ENCODE measurements at regions not wholly inside any gene's neighbourhood (a gene's known extent, or its start where the extent isn't known, plus 50 kb on each side); places are given as distances from the start of the nearest gene placed in this dataset.

GRCh38 chr6:7664003-7664402, 61.9 kb upstream of the BMP6 start:
- Mint-ChIP-seq H3K4me3 (no peak overlapping the region), H3K4me1 (ENCODE audit: low read depth) (no peaks in the 10 kb centered on the region), H3K27me3 (peaks cover 16% of the 10 kb centered on the region), H3K36me3 (no peaks in the 10 kb centered on the region), H3K27ac (no peak overlapping the region), H3K9me3 (no peaks in the 10 kb centered on the region)
- DNase-seq, result no peak
- intact Hi-C loops (cut with micrococcal nuclease), result no loop called here
- POLR2A ChIA-PET, result no interaction called here
- CTCF ChIA-PET, result no interaction called here

- Mint-ChIP-seq H3K4me1 (ENCODE audit: low read depth) (no peaks in the 10 kb centered on the region), H3K9me3 (no peaks in the 10 kb centered on the region), H3K4me3 (no peak overlapping the region), H3K36me3 (no peaks in the 10 kb centered on the region), H3K27me3 (peaks cover 17% of the 10 kb centered on the region), H3K27ac (no peak overlapping the region)
- intact Hi-C loops (cut with micrococcal nuclease), result no loop called here
- ChIA-PET POLR2A (no interaction called here), CTCF (no interaction called here)
- DNase-seq, result no peak
Observed at GRCh38 chr6:7668936-7669335, 57.0 kb upstream of the BMP6 start.

DNA sequence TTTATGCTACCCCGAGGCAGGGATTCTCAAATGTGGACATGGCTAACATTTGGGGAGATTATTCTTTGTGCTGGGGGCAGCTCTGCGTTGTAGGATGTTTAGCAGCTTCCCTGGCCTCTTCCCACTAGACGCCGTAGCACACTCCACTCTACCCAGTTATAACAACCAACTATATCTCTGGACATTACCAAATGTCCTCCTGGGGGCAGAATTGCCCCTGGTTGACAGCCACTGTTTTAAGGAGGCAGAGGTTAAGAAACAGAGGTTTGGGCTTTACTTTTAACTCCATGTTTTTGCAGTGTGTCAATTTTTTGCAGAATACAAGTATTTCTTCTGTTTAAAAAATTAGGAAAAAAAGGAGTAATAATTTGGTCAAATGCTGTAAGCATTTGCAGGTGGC, 56.2 kb upstream of the BMP6 start:
- POLR2A ChIA-PET, result no interaction called here

DNA sequence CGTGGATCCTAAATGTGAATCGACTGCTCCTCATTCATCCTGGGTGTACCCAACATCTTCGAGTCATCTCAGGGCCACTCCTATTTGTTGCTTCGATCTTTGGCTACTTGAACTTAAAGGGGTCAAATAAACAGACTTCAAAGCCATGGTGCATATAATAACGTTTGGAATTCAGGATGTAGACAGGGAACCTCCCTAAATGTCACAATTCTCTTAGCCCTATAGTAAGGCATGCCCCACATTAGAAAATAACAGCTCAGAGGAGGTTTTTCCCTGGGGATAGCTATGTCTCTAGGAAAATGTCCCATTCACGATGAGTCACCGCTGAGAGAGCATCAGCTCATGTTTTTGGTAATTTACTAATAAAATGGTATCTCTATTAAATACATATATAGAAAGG, 54.8 kb upstream of the BMP6 start:
- no peak overlapping the region for H3K27ac Mint-ChIP-seq
- CTCF ChIA-PET, result no interaction called here

More for the DNA sequence above, 56.2 kb upstream of the BMP6 start:
- Mint-ChIP-seq H3K4me3 (no peak overlapping the region), H3K27me3 (peaks cover 17% of the 10 kb centered on the region), H3K27ac (no peak overlapping the region), H3K9me3 (no peaks in the 10 kb centered on the region), H3K4me1 (ENCODE audit: low read depth) (no peaks in the 10 kb centered on the region), H3K36me3 (no peaks in the 10 kb centered on the region)
- intact Hi-C loops (cut with micrococcal nuclease), result no loop called here
- DNase-seq, result no peak
- CTCF ChIA-PET, result no interaction called here

GRCh38 chr6:7671581-7671980, 54.3 kb upstream of the BMP6 start:
- Mint-ChIP-seq H3K27me3 (peaks cover 20% of the 10 kb centered on the region), H3K4me1 (ENCODE audit: low read depth) (no peaks in the 10 kb centered on the region), H3K36me3 (no peaks in the 10 kb centered on the region), H3K9me3 (no peaks in the 10 kb centered on the region), H3K27ac (no peak overlapping the region), H3K4me3 (no peak overlapping the region)
- ChIA-PET POLR2A (no interaction called here), CTCF (no interaction called here)
- no peak for DNase-seq
- intact Hi-C loops (cut with micrococcal nuclease), result no loop called here

More for the DNA sequence above, 54.8 kb upstream of the BMP6 start:
- DNase-seq, result no peak
- Mint-ChIP-seq H3K9me3 (no peaks in the 10 kb centered on the region), H3K4me3 (no peak overlapping the region), H3K36me3 (no peaks in the 10 kb centered on the region), H3K27me3 (peaks cover 20% of the 10 kb centered on the region), H3K4me1 (ENCODE audit: low read depth) (no peaks in the 10 kb centered on the region)
- POLR2A ChIA-PET, result no interaction called here
- intact Hi-C loops (cut with micrococcal nuclease), result no loop called here

DNA sequence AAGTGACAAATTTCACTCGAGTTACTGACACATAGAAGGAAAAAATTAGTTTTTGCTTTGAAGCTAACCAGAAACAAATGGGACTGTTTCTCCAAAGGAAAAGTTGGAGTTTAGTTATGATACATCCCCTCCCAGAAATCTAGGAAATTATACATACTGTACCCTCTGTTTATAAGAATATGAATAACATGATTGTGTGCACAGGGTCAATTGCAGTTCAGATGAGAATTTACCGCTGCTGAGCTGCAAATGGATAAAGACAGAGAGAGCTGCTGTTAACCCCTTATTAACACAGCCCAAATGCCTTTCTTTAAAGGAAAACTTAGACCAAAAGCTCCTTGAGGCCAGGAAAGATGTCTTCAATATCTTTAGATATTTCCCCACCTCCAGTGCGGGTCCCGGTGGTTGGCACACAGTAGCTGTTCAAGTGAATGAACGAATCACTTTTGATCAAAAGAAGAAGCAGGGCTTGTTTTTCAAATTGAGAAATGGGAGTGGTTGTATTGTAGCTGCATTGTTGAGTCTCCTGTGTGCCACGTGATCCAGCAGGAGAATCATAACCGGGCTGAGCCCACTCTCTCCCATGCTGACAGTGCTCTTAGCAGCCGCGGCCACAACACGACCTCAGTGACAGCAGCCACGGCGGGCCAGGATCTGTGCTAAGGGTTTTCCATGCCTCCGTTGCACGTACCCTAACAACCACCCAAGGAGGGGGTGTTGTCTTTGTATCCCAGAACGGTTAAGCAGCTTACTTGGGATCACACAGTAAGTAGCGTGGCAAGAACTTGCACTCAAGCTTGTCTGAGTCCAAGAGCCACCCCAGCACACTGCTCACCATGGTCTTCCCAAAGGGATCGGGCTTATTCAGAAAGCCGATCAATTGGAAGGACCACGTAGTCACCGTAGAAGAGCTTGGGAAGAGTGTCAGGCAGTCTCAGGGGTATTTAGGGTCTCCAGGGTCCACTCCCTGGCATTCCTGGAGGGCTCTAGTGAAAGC, 53.5 kb upstream of the BMP6 start:
- no peaks in the 10 kb centered on the region for H3K36me3 Mint-ChIP-seq
- ChIA-PET POLR2A (no interaction called here), CTCF (interaction anchor here (0.6 kb wide), 1 partner anchor 26 kb away, joined by 3 read pairs; no protein-coding TSS in a partner anchor)
- no peak overlapping the region for H3K4me3 Mint-ChIP-seq
- peaks cover 17% of the 10 kb centered on the region for H3K27me3 Mint-ChIP-seq
- H3K9me3 Mint-ChIP-seq, result no peaks in the 10 kb centered on the region
- intact Hi-C loops (cut with micrococcal nuclease), result no loop called here
- DNase-seq, result no peak
- no peak overlapping the region for H3K27ac Mint-ChIP-seq
- H3K4me1 Mint-ChIP-seq (ENCODE audit: low read depth), result no peaks in the 10 kb centered on the region

DNA sequence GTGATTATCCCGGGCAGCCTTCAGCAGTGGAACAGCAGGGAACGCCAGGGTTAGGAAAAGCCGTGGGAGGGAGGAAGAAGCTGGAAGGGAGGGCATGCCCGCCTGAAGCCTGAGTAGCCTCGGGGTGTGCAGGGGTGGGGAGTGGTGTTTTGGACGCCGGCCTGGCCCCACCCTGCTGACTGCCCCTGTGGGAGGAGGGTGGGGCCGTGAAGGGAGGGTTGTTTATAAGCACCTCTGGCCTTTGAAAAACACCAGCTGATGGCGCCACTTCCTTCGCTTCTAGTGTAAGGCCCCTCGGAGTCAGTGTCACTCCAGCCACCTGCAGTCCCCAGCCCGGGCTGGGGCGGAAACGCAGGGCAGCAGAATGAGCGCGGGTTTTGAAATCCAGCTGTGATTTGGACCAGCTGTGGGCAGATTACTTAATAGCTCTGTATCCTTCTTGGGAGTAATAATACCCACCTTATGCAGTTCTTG, 52.8 kb upstream of the BMP6 start:
- no peak for DNase-seq
- Mint-ChIP-seq H3K36me3 (no peaks in the 10 kb centered on the region), H3K27ac (no peak overlapping the region), H3K9me3 (no peaks in the 10 kb centered on the region), H3K27me3 (peaks cover 17% of the 10 kb centered on the region), H3K4me3 (no peak overlapping the region), H3K4me1 (ENCODE audit: low read depth) (no peaks in the 10 kb centered on the region)
- CTCF ChIA-PET, result no interaction called here
- intact Hi-C loops (cut with micrococcal nuclease), result no loop called here
- POLR2A ChIA-PET, result no interaction called here

DNA sequence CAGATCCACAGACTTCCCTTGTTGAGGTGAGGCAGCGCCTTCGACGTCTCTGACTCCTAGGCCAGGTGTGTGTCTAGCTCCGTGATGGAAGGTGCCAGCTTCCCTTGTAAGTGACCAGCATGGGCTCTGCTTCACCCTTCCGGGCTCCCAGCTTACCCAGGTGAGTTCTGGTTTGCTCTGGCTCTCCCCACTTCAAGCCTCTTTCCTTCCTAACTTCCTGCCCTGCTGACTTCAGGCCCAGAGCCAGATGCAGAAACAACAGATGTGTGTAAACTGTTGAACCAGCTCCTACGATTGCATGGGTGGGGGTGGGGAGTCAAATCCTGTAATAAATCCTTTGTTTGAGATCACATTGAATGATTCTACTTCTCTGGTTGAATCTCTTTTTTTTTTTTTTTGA, 51.6 kb upstream of the BMP6 start:
- POLR2A ChIA-PET, result no interaction called here
- intact Hi-C loops (cut with micrococcal nuclease), result no loop called here
- Mint-ChIP-seq H3K4me3 (no peak overlapping the region), H3K27me3 (peaks cover 20% of the 10 kb centered on the region), H3K27ac (no peak overlapping the region), H3K4me1 (ENCODE audit: low read depth) (no peaks in the 10 kb centered on the region), H3K9me3 (no peaks in the 10 kb centered on the region), H3K36me3 (no peaks in the 10 kb centered on the region)
- no peak for DNase-seq
- CTCF ChIA-PET, result no interaction called here

DNA sequence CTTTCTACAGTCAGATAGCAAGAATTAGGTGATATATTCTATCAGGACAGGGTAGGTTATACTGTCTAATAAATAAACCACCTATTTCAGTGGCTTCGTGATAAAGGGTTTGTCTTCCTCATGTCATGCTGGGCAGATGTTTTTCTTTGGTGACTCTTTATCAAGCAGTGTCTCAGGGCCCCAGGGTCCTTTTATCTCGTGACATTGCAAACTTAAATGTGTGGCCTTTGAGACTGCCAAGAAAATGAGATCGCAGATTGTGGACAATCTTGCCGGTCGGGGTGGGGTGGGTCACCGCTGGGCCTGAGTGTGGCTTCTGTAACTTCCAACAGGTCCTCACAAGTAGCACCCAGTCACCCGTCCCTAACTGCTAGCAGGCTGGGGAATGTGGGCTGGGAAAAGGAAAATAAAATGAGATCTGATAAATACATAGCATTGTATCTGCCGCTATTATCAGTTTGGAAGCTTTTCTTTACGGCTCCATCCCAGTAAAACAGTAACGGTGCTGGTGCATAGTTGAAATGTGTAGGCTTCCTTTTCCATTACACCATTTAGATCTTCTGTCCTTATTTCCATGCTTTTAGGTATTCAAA, 50.5 kb upstream of the BMP6 start:
- ChIA-PET CTCF (no interaction called here), POLR2A (no interaction called here)
- peaks cover 25% of the 10 kb centered on the region for H3K27me3 Mint-ChIP-seq
- intact Hi-C loops (cut with micrococcal nuclease), result no loop called here
- no peak overlapping the region for H3K27ac Mint-ChIP-seq
- no peak for DNase-seq
- H3K4me1 Mint-ChIP-seq (ENCODE audit: low read depth), result no peaks in the 10 kb centered on the region
- H3K9me3 Mint-ChIP-seq, result no peaks in the 10 kb centered on the region
- H3K4me3 Mint-ChIP-seq, result no peak overlapping the region
- no peaks in the 10 kb centered on the region for H3K36me3 Mint-ChIP-seq

Measured in activated CD4-positive, alpha-beta memory T cell treated with anti-CD3 and anti-CD28 coated beads for 36 hours (primary cell).